Activated CD8-positive, alpha-beta memory T cell treated with anti-CD3 and anti-CD28 coated beads, Interleukin-2, amount 50 U/mL, for 24 hours (primary cell): ENCODE measurements at regions not wholly inside any gene's neighbourhood (a gene's known extent, or its start where the extent isn't known, plus 50 kb on each side); places are given as distances from the start of the nearest gene placed in this dataset.

Source experiments
- DNase-seq: peaks from one replicate; pipeline ENCODE4 v3.0.0-alpha.2; 2020; ENCODE audit errors: extremely low read depth

DNA sequence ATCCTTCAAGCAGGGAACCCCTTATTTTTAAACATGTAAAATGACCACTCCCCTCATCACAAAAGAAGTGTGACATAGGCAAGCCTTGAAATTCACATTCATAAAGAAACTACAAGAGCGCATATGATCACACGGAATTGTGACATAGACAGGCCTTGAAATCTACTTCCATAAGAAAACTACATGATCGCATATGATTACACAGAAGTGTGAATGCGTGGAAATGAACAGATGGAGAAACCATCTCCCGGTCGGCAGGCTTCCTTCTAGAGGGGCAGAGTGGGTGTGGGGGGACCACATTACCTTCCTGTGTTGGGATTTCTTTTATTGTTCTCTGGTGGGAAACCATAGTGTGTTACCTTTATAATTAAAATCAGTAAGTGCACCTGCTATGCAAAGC lies 285.1 kb upstream of the ADARB2 start:
- DNase-seq, result no peak

GRCh38 chr10:2020836-2021235 lies 283.5 kb upstream of the ADARB2 start:
- no peak for DNase-seq

DNA sequence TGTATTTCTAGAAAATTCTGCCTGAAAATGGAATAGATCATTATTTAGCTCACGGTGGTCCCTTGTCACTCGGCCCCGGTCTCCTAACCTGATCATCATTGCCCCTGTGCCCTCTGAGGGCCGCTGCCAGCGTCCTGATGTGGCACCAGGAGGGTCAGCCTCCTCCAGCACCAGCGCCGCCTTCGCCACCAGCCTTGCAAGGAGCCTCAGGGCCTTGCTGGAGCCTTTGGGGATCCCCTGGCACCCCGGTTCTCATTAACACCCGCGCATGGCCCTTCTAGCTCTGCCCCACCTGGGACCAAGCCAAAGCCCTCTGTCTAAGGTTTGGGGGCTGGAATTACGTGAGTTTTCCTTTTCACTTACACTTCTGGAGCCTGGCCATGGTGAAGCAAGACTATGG lies 282.5 kb upstream of the ADARB2 start:
- DNase-seq, result no peak

- no peak for DNase-seq
These were observed 282.0 kb upstream of the ADARB2 start for GRCh38 chr10:2019281-2019680.

GRCh38 chr10:2014541-2014940 lies 277.2 kb upstream of the ADARB2 start:
- DNase-seq, result no peak

DNA sequence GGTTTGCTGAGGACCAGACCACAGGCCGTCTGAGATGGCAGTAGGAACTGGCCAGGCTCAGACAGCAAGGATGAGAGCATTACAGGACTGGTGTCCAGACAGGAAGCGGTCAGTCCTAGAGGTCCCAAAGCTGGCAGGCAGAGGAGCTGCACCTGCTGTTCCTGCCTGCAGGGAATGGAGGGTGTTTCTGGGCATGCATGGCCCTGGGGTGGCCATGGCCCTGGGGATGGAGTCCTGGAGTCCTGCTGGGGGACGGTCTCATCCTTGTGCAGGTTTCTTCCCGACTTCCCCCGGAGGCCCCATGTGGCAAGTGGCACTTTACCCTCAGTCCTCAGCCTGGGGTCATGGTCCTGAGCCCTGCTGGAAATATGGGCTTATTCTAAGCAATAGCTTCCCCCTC lies 274.9 kb upstream of the ADARB2 start:
- DNase-seq, result no peak

- DNase-seq, result no peak
These were observed 273.9 kb upstream of the ADARB2 start for GRCh38 chr10:2011106-2011716.

DNA sequence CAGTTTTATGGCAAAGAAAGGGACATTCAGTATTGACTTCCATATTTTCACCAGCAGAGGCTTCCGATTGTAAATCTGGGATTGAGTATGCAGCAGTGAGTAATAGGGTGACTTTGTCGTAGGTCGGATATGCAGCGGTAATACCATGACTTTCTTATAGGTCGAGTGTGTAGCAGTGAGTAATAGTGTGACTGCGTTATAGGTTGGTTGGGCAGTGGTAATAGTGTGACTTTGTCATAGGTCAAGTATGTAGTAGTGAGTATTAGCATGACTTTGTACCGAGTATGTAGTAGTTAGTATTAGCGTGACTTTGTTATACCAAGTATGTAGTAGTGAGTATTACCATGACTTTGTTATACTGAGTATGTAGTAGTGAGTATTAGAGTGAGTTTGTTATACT lies 268.2 kb upstream of the ADARB2 start:
- no peak for DNase-seq

GRCh38 chr10:1992930-1993329 lies 255.6 kb upstream of the ADARB2 start:
- no peak for DNase-seq

- DNase-seq, result no peak
These were observed 251.8 kb upstream of the ADARB2 start for GRCh38 chr10:1989090-1989489.

- no peak for DNase-seq
These were observed 244.7 kb upstream of the ADARB2 start for GRCh38 chr10:1981976-1982375.

DNA sequence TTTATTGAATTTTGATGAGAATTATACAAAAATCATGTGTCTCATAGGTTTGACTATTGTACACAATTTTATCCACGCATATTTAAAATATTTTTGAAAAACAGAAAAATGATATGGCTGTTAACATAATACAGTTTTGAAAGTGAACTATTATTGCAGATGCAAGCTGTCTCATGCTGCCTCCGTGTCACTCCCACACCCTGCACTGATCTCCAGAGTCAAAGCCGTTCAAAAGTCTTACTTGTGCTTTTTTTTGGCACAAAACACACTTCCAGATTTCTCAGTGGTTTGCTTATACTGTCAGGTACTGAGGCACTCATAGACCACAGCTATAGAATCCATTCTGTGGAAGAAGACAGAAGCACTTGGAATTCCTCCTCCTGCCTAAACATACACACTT lies 243.1 kb upstream of the ADARB2 start:
- no peak for DNase-seq

- DNase-seq, result no peak
These were observed 241.3 kb upstream of the ADARB2 start for GRCh38 chr10:1978584-1978983.

DNA sequence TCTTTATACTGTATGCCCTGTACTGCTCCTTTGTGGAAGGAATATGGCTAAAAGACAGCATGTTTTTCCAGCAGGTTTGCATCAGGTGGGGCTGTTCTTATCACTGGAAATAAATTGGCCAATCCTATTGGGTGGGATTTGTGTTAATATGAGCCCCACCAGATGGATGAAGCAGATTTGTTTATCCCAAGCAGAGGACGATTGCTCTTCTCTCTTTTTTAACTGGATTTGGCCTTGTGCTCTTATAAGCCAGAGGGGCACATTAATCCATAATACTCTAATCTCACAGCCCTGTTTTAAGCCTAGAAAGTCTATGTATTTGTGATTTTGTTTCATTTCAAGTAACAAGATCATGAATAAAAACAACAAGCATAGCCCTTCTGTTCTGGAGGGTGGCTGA lies 240.1 kb upstream of the ADARB2 start:
- no peak for DNase-seq

- DNase-seq, result no peak
These were observed 235.1 kb upstream of the ADARB2 start for GRCh38 chr10:1972406-1972805.

GRCh38 chr10:1968257-1969033 lies 231.1 kb upstream of the ADARB2 start:
- no peak for DNase-seq

- no peak for DNase-seq
These were observed 229.5 kb upstream of the ADARB2 start for GRCh38 chr10:1966712-1967376.

DNA sequence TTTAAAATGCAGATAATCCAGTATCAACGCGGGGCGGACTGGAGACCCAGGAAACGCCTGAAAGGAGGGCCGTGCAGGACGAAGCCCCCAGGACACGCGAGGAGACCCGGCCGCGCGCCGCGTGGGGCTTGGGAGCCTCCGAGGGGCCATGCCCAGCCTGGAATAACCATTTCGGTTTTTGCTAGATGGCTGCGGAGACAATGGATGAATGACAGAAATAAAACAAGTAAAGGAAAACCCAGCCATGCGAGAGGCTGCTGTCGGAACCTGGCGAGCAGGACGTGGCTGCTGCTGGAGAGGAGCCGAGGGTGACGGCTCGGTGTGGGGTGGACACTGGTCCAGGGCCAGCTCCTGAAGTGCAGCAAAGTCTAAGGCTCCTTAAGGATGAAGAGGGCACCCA lies 227.2 kb upstream of the ADARB2 start:
- no peak for DNase-seq

GRCh38 chr10:1963341-1963740 lies 226.0 kb upstream of the ADARB2 start:
- DNase-seq, result no peak

- DNase-seq, result no peak
These were observed 224.7 kb upstream of the ADARB2 start for GRCh38 chr10:1961989-1962388.

- no peak for DNase-seq
These were observed 223.7 kb upstream of the ADARB2 start for GRCh38 chr10:1960982-1961381.

- DNase-seq, result no peak
These were observed 219.7 kb upstream of the ADARB2 start for GRCh38 chr10:1957057-1957456.

- DNase-seq, result no peak
These were observed 217.0 kb upstream of the ADARB2 start for GRCh38 chr10:1954300-1954699.
